T-helper 17 cell (primary cell): ENCODE measurements at regions not wholly inside any gene's neighbourhood (a gene's known extent, or its start where the extent isn't known, plus 50 kb on each side); places are given as distances from the start of the nearest gene placed in this dataset.

Source experiments
- ATAC-seq: fragments of 150-1000 bp; cut with Tn5 transposase; 2 replicates; pipeline ENCODE4 v1.10.0; 2021; ENCODE audit warnings: mild to moderate bottlenecking, moderate library complexity
- DNase-seq, 3 donors: peaks; one replicate each; pipeline versions ENCODE4 v3.0.0 to v3.0.0-alpha.2; 2020 to 2021
- H3K9me3 ChIP-seq: one replicate; pipeline ENCODE4 v1.7.0; 2013; ENCODE audit warnings: low read length, mild to moderate bottlenecking; ENCODE audit not compliant: control insufficient read depth, poor library complexity, severe bottlenecking
- H3K27ac Mint-ChIP-seq: one replicate; pipeline ENCODE4 v1.8.0; 2022; ENCODE audit warnings: mild to moderate bottlenecking, moderate library complexity, mixed read lengths
- H3K27me3 Mint-ChIP-seq: one replicate; pipeline ENCODE4 v1.8.0; 2022; ENCODE audit warnings: mixed read lengths
- H3K36me3 Mint-ChIP-seq: one replicate; pipeline ENCODE4 v1.8.0; 2022; ENCODE audit warnings: low read depth, mixed read lengths
- H3K4me1 Mint-ChIP-seq: one replicate; pipeline ENCODE4 v1.8.0; 2022; ENCODE audit warnings: mild to moderate bottlenecking, mixed read lengths
- H3K4me3 Mint-ChIP-seq: one replicate; pipeline ENCODE4 v1.8.0; 2022; ENCODE audit warnings: mild to moderate bottlenecking, moderate library complexity, mixed read lengths

DNA sequence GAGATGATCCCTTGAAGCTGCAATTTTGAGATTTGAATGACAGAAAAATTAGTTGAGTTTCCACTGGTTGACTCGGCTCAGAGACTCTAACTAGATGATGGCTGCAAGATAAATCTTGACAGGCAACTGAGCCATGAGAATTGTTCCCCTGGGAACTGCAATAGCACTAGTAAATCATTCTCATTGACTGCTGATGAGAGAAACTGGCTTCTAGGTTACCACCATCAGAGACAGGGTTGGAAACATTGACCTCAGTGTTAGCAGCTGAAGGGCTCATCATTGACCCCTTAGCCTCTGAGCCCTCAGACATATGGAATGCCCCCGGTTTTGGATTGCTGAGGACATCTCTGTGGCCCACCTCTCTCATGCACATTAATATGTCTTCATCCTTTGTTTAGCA is 125.4 kb upstream of the COX10 start:
- H3K4me1 Mint-ChIP-seq: no peaks in the 10 kb centered on the region
- DNase-seq (no peak), ATAC-seq (no peak)
- no peaks in the 10 kb centered on the region for H3K9me3 ChIP-seq
- H3K27me3 Mint-ChIP-seq: no peaks in the 10 kb centered on the region
- H3K36me3 Mint-ChIP-seq: peaks cover 2% of the 10 kb centered on the region
- H3K4me3 Mint-ChIP-seq: no peak overlapping the region
- no peak overlapping the region for H3K27ac Mint-ChIP-seq

GRCh38 chr17:13947499-13947898 is 121.8 kb upstream of the COX10 start:
- Mint-ChIP-seq H3K4me1 (no peaks in the 10 kb centered on the region), H3K36me3 (peaks cover 2% of the 10 kb centered on the region), H3K27me3 (no peaks in the 10 kb centered on the region), H3K4me3 (no peak overlapping the region), H3K27ac (no peak overlapping the region)
- DNase-seq (no peak), ATAC-seq (no peak)
- no peaks in the 10 kb centered on the region for H3K9me3 ChIP-seq

DNA sequence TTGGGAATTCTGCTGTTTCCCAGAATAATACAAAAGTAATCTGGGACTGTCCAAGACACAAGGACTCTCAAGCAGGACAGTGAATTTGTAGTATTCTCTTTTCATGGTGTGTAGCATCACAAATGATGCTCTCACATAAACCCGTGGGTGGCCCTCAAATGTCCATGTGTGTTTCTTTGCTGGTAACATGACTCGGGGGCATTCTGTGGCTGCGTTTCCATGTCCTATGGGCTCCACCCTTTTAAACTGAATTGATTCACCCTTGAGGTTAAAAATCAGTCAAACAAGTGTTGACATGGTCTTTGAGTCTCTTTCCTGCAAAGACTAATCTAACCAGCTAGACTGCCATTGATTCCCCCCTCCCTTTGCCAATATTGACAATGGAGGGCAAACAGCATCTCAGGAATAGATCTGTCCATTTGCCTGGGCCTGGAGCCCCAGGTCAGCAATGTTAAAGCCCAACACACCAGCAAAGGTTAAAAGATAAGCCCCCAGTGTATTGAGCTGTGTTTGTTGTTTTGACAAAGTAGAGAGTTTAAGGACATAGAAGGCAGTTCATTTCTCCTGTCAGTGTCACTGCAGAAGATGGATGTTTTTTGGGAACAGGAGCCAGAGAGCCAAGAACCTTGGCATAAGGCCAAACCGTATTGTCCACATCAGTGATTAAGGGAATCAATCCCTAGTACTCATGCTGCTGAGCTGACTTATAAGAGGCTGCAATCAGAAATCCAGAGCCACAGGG is 117.1 kb upstream of the COX10 start:
- Mint-ChIP-seq H3K4me3 (no peak overlapping the region), H3K27me3 (no peaks in the 10 kb centered on the region), H3K4me1 (no peaks in the 10 kb centered on the region), H3K36me3 (peaks cover 2% of the 10 kb centered on the region), H3K27ac (no peak overlapping the region)
- DNase-seq (no peak), ATAC-seq (no peak)
- no peaks in the 10 kb centered on the region for H3K9me3 ChIP-seq

- Mint-ChIP-seq H3K27me3 (no peaks in the 10 kb centered on the region), H3K27ac (no peak overlapping the region), H3K36me3 (peaks cover under 1% of the 10 kb centered on the region), H3K4me1 (no peaks in the 10 kb centered on the region), H3K4me3 (no peak overlapping the region)
- ATAC-seq (no peak), DNase-seq (no peak)
- no peaks in the 10 kb centered on the region for H3K9me3 ChIP-seq
Observed at GRCh38 chr17:13953841-13954240, 115.5 kb upstream of the COX10 start.

DNA sequence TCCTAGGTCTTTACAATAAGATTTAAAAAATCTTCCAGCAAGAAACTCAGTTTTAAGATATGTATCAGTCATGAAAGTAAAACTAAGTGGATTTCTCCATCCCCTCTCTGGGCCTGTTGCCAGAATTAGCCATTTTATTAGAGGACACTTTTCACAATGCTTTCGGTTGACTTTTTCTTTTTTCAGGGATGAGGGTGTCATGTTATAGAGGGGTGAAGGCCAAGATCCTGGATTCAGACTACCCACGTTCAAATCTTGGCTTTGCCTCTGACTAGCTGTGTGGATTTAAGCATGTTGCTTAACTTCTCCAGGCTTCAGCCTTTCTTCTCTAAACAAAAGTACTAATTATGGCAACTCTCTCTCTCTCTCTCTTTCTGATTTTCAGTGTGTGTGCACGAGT is 111.7 kb upstream of the COX10 start:
- no peaks in the 10 kb centered on the region for H3K36me3 Mint-ChIP-seq
- no peaks in the 10 kb centered on the region for H3K9me3 ChIP-seq
- no peak overlapping the region for H3K27ac Mint-ChIP-seq
- H3K4me3 Mint-ChIP-seq: no peak overlapping the region
- no peaks in the 10 kb centered on the region for H3K4me1 Mint-ChIP-seq
- no peak for ATAC-seq
- DNase-seq: no peak
- no peaks in the 10 kb centered on the region for H3K27me3 Mint-ChIP-seq

DNA sequence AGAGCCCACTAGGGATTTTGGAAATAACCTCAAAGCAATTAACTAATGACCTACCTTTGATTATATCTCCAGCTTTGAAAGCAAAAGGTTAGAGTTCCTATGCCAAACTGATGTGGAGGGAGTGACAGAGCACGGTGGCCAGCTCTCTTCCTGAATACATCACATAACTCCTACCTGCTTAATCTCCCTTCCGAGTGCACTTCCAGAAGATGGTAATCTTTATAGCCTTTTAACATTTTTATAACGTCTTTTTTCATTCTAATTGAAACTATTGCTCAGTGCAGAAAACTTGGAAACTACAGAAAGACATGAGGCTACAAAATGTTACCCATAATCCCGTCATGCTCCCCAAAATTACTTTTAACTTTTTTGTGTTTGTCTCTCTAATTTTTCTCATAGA is 110.5 kb upstream of the COX10 start:
- H3K36me3 Mint-ChIP-seq: no peaks in the 10 kb centered on the region
- no peak overlapping the region for H3K4me3 Mint-ChIP-seq
- DNase-seq (no peak), ATAC-seq (no peak)
- H3K27me3 Mint-ChIP-seq: no peaks in the 10 kb centered on the region
- H3K4me1 Mint-ChIP-seq: peaks cover 3% of the 10 kb centered on the region
- H3K27ac Mint-ChIP-seq: no peak overlapping the region
- H3K9me3 ChIP-seq: no peaks in the 10 kb centered on the region

- no peaks in the 10 kb centered on the region for H3K9me3 ChIP-seq
- H3K4me1 Mint-ChIP-seq: peaks cover 3% of the 10 kb centered on the region
- DNase-seq: no peak
- H3K27me3 Mint-ChIP-seq: no peaks in the 10 kb centered on the region
- H3K4me3 Mint-ChIP-seq: no peak overlapping the region
- H3K36me3 Mint-ChIP-seq: no peaks in the 10 kb centered on the region
- no peak overlapping the region for H3K27ac Mint-ChIP-seq
- no peak for ATAC-seq
Observed at GRCh38 chr17:13961265-13961664, 108.0 kb upstream of the COX10 start.

- Mint-ChIP-seq H3K36me3 (no peaks in the 10 kb centered on the region), H3K4me3 (no peak overlapping the region), H3K27me3 (no peaks in the 10 kb centered on the region), H3K27ac (no peak overlapping the region), H3K4me1 (peaks cover 3% of the 10 kb centered on the region)
- no peaks in the 10 kb centered on the region for H3K9me3 ChIP-seq
- DNase-seq (no peak), ATAC-seq (no peak)
Observed at GRCh38 chr17:13962716-13963240, 106.5 kb upstream of the COX10 start.

DNA sequence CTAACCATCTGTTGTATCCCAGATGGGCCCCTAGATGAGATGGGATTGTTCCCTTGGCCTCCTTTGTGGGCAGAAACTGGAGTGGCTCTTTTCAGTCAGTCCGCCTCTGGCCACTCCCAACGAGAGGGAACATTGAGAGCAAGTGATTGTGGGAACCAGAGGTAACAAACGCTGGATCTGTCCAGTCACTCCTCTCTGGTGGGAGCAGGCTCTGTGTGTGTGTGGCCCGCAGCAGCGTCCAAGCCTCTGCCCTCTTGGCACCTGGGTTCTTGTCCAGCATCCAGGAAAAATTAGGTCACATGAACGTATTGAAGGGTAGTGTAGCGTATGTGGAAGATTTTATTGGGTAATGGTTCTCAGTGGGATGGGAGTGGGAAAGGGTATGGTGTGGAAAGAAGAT is 101.9 kb upstream of the COX10 start:
- Mint-ChIP-seq H3K27me3 (no peaks in the 10 kb centered on the region), H3K36me3 (peaks cover 4% of the 10 kb centered on the region), H3K4me1 (peaks cover 8% of the 10 kb centered on the region), H3K27ac (no peak overlapping the region), H3K4me3 (no peak overlapping the region)
- ATAC-seq (no peak), DNase-seq (no peak)
- no peaks in the 10 kb centered on the region for H3K9me3 ChIP-seq

GRCh38 chr17:13970531-13970930 is 98.8 kb upstream of the COX10 start:
- Mint-ChIP-seq H3K27me3 (no peaks in the 10 kb centered on the region), H3K4me3 (no peak overlapping the region), H3K4me1 (peaks cover 5% of the 10 kb centered on the region), H3K27ac (no peak overlapping the region), H3K36me3 (peaks cover 4% of the 10 kb centered on the region)
- no peak for ATAC-seq
- H3K9me3 ChIP-seq: no peaks in the 10 kb centered on the region
- no peak for DNase-seq

- DNase-seq (no peak), ATAC-seq (no peak)
- H3K27me3 Mint-ChIP-seq: no peaks in the 10 kb centered on the region
- H3K27ac Mint-ChIP-seq: no peak overlapping the region
- H3K9me3 ChIP-seq: no peaks in the 10 kb centered on the region
- H3K4me3 Mint-ChIP-seq: no peak overlapping the region
- peaks cover 5% of the 10 kb centered on the region for H3K4me1 Mint-ChIP-seq
- peaks cover 6% of the 10 kb centered on the region for H3K36me3 Mint-ChIP-seq
Observed at GRCh38 chr17:13973960-13974651, 95.2 kb upstream of the COX10 start.

- H3K36me3 Mint-ChIP-seq: peaks cover 6% of the 10 kb centered on the region
- no peaks in the 10 kb centered on the region for H3K9me3 ChIP-seq
- no peaks in the 10 kb centered on the region for H3K27me3 Mint-ChIP-seq
- no peaks in the 10 kb centered on the region for H3K4me1 Mint-ChIP-seq
- H3K4me3 Mint-ChIP-seq: no peak overlapping the region
- no peak for DNase-seq
- no peak overlapping the region for H3K27ac Mint-ChIP-seq
- no peak for ATAC-seq
Observed at GRCh38 chr17:13977837-13978236, 91.5 kb upstream of the COX10 start.

- Mint-ChIP-seq H3K4me1 (no peaks in the 10 kb centered on the region), H3K4me3 (no peak overlapping the region), H3K36me3 (peaks cover 6% of the 10 kb centered on the region), H3K27me3 (no peaks in the 10 kb centered on the region), H3K27ac (no peak overlapping the region)
- H3K9me3 ChIP-seq: no peaks in the 10 kb centered on the region
- ATAC-seq: no peak
- no peak for DNase-seq
Observed at GRCh38 chr17:13978478-13978877, 90.8 kb upstream of the COX10 start.

- H3K27ac Mint-ChIP-seq: no peak overlapping the region
- DNase-seq (no peak), ATAC-seq (no peak)
- no peaks in the 10 kb centered on the region for H3K9me3 ChIP-seq
- H3K36me3 Mint-ChIP-seq: peaks cover 10% of the 10 kb centered on the region
- H3K4me3 Mint-ChIP-seq: no peak overlapping the region
- H3K4me1 Mint-ChIP-seq: peaks cover 2% of the 10 kb centered on the region
- H3K27me3 Mint-ChIP-seq: no peaks in the 10 kb centered on the region
Observed at GRCh38 chr17:13981881-13982280, 87.4 kb upstream of the COX10 start.
